AG09309 (cell line): ENCODE measurements at regions not wholly inside any gene's neighbourhood (a gene's known extent, or its start where the extent isn't known, plus 50 kb on each side); places are given as distances from the start of the nearest gene placed in this dataset.

Experiments used
- DNase-seq: peaks from one replicate; pipeline ENCODE4 v3.0.0-alpha.2; 2010; ENCODE audit warnings: low read depth
- H3K4me3 ChIP-seq: 2 replicates; pipeline ENCODE4 v1.5.1; 2011; ENCODE audit warnings: mild to moderate bottlenecking, low read depth, low read length, moderate library complexity; ENCODE audit not compliant: control insufficient read depth
- TF ChIP-seq, protein P1 (sequence below): IDR thresholded peaks from 2 replicates; pipeline ENCODE4 v1.5.1; 2011; ENCODE audit warnings: mild to moderate bottlenecking, low read depth, low read length, inconsistent platforms; ENCODE audit not compliant: insufficient read depth, control insufficient read depth; ENCODE audit errors: missing control alignments

DNA sequence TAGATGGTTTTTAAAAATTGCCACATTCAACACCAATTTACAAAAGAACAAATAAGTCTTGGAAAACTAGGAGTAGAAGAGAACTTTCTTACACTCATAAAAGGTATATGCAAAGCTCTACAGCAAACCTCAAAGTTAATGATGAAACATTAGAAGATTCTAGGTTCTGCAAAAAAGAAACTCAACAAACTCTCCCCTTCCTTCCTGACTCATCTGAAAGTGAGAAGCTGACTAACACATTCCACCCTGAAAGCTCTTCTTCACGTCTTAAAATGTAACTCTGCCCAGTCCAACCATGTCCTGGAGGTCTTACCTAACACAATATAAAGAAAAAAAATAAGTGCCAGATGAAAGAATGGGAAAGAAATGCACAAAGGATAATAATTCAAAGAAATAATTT, 218.9 kb upstream of the ISX start:
- no peak overlapping the region for H3K4me3 ChIP-seq
- no peak for DNase-seq
- TF ChIP-seq, protein P1, sequence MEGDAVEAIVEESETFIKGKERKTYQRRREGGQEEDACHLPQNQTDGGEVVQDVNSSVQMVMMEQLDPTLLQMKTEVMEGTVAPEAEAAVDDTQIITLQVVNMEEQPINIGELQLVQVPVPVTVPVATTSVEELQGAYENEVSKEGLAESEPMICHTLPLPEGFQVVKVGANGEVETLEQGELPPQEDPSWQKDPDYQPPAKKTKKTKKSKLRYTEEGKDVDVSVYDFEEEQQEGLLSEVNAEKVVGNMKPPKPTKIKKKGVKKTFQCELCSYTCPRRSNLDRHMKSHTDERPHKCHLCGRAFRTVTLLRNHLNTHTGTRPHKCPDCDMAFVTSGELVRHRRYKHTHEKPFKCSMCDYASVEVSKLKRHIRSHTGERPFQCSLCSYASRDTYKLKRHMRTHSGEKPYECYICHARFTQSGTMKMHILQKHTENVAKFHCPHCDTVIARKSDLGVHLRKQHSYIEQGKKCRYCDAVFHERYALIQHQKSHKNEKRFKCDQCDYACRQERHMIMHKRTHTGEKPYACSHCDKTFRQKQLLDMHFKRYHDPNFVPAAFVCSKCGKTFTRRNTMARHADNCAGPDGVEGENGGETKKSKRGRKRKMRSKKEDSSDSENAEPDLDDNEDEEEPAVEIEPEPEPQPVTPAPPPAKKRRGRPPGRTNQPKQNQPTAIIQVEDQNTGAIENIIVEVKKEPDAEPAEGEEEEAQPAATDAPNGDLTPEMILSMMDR: no peak

- no peak overlapping the region for H3K4me3 ChIP-seq
- TF ChIP-seq, protein P1: no peak
- no peak for DNase-seq
Measured at GRCh38 chr22:34849965-34850364, 216.0 kb upstream of the ISX start.

GRCh38 chr22:34851918-34852662, 213.9 kb upstream of the ISX start:
- DNase-seq: no peak
- TF ChIP-seq, protein P1: no peak
- no peak overlapping the region for H3K4me3 ChIP-seq

DNA sequence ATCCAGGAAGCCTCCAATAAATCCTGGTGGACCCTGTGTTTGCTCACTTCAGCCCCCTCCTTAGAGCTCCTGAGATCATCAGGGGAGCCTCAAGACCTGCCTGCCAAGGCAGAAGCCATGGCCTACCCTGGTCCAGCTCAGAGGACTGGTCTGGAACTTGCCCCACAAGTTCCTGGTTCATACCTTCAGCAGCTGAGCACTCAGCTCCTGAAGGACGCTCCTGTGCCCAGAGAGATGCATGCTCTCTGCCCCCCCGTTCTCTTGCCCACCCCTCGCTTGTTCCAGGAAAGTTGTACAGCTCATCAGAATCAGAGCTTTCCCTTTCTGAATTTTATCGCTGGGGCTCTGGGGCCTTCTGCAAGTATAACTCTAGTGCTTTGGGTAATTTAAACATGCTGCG, 210.5 kb upstream of the ISX start:
- no peak overlapping the region for H3K4me3 ChIP-seq
- no peak for DNase-seq
- TF ChIP-seq, protein P1: no peak

GRCh38 chr22:34858066-34858465, 207.9 kb upstream of the ISX start:
- TF ChIP-seq, protein P1: no peak
- no peak for DNase-seq
- no peak overlapping the region for H3K4me3 ChIP-seq

DNA sequence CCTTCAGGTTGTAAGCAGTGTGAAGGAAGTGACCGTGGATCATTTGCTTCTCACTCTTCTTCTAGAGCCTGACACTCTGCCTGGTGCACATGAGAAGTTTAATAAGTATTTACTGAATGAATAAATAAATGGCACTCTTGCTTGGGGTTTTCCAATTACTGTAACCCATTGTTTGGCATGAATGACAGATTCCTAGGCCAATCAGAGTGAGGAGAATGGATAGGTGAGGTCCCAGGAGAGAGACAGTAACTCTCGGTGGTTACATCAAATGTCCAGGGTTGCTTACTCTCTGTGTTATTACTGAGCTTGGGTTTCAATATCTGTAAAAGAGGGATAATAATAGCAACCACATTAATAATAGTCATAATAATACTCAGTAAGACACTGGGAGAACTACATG, 204.2 kb upstream of the ISX start:
- DNase-seq: no peak
- no peak overlapping the region for H3K4me3 ChIP-seq
- TF ChIP-seq, protein P1: no peak

GRCh38 chr22:34866081-34866480, 199.9 kb upstream of the ISX start:
- DNase-seq: no peak
- no peak overlapping the region for H3K4me3 ChIP-seq
- TF ChIP-seq, protein P1: no peak
